ENCODE measurements at regions not wholly inside any gene's neighbourhood (a gene's known extent, or its start where the extent isn't known, plus 50 kb on each side); places are given as distances from the start of the nearest gene placed in this dataset.

- Histone ChIP-seq H3K36me3 (ENCODE audit: control insufficient read depth in 2 of 4, insufficient read depth in 4 of 4, low read length in 3 of 4) (no peaks in the 10 kb centered on the region), H3K4ac (replicated peaks; ENCODE audit: insufficient read length, low read depth, low read length) (no peak overlapping the region), H2AFZ (ENCODE audit: low read length) (peak overlapping the region; percentile 57), H3K79me1 (ENCODE audit: low read depth, low read length) (no peaks in the 10 kb centered on the region), H4K20me1 (replicated peaks in 1 of 2; ENCODE audit: control insufficient read depth in 1 of 2, insufficient read depth in 2 of 2, low read length in 2 of 2) (no peaks in the 10 kb centered on the region), H3K4me2 (ENCODE audit: insufficient read depth in 1 of 2, low read depth in 2 of 2, low read length in 2 of 2) (no peak overlapping the region), H2BK120ac (replicated peaks; ENCODE audit: low read depth, low read length) (no peak overlapping the region), H3K4me3 (ENCODE audit: extremely low read depth in 1 of 4, insufficient read depth in 2 of 4, low read depth in 3 of 4, low read length in 4 of 4) (no peak overlapping the region), H3K56ac (replicated peaks; ENCODE audit: insufficient read length, low read depth, low read length) (no peak overlapping the region), H4K91ac (replicated peaks; ENCODE audit: insufficient read length, low read length) (no peak overlapping the region), H3K9me3 (ENCODE audit: insufficient read depth in 2 of 2, low read depth in 1 of 2, low read length in 1 of 2) (no peaks in the 10 kb centered on the region), H4K5ac (ENCODE audit: insufficient read length, low read depth, low read length) (no peak overlapping the region), H2BK20ac (ENCODE audit: low read length) (no peak overlapping the region), H3K23ac (ENCODE audit: insufficient read length) (no peak overlapping the region), H3K9ac (replicated peaks in 1 of 4; ENCODE audit: extremely low read depth in 1 of 4, low read depth in 3 of 4, low read length in 3 of 4) (no peak overlapping the region), H3K4me1 (replicated peaks in 1 of 4; ENCODE audit: control insufficient read depth in 3 of 4, insufficient read depth in 4 of 4, low read length in 3 of 4) (no peaks in the 10 kb centered on the region), H2AK5ac (ENCODE audit: low read depth, low read length) (no peak overlapping the region), H3K79me2 (ENCODE audit: control insufficient read depth in 1 of 2, insufficient read depth in 2 of 2, low read length in 2 of 2) (no peaks in the 10 kb centered on the region), H4K8ac (ENCODE audit: extremely low read depth, insufficient read depth, low read length) (no peak overlapping the region), H2BK15ac (ENCODE audit: low read length) (no peak overlapping the region), H3K18ac (ENCODE audit: extremely low read depth, low read length) (no peak overlapping the region), H3K14ac (ENCODE audit: insufficient read length) (no peak overlapping the region), H2BK5ac (ENCODE audit: low read depth, low read length) (no peak overlapping the region), H3K27ac (ENCODE audit: low read depth, low read length) (no peak overlapping the region), H3K23me2 (ENCODE audit: low read depth, low read length) (no peaks in the 10 kb centered on the region; the same call in 1 of the 2 replicates), H2BK12ac (ENCODE audit: low read depth, low read length) (no peak overlapping the region), H3K27me3 (replicated peaks in 1 of 4; ENCODE audit: control insufficient read depth in 3 of 4, extremely low read depth in 1 of 4, insufficient read depth in 3 of 4, low read length in 3 of 4) (peaks cover 0 to under 1% (median 0%) of the 10 kb centered on the region in 4 experiments; a peak in 1 of 7 replicates)
- ChIA-PET POLR2A (ENCODE audit: partially characterized antibody) (no interaction called here), CTCF (ENCODE audit: partially characterized antibody) (interaction anchor here (0.5 to 2.2 kb wide), 9 partner anchors 17 to 299 kb away, joined by 3 to 6 read pairs (median 4); no protein-coding TSS in a partner anchor)
- DNase-seq (ENCODE audit: low read depth in 1 of 2, low spot score in 2 of 2), result no peak
- FAIRE-seq, result no peak
- 89% methylated on average over 5 of the region's 5 CpGs; no CpG with 5 or more reads in 1 of the 2 experiments for WGBS, 2 experiments (ENCODE audit: extremely low coverage in 1 of 2, insufficient coverage in 1 of 2, insufficient read length in 1 of 2, insufficient replicate concordance in 2 of 2, low coverage in 1 of 2, low lambda C conversion rate in 2 of 2, missing lambda C conversion rate in 1 of 2)
- TF ChIP-seq BRCA1 (IDR thresholded peaks at IDR 0.05; ENCODE audit: low read depth, low read length), result no peak
- TF ChIP-seq CHD2 (IDR thresholded peaks at IDR 0.05; ENCODE audit: low read length), result no peak
- no peak for TF ChIP-seq BCL11A (IDR thresholded peaks at IDR 0.05; ENCODE audit: low read depth in 2 of 2, low read length in 2 of 2)
- no peak for TF ChIP-seq TBP (IDR thresholded peaks at IDR 0.05; ENCODE audit: low read depth, low read length)
- TF ChIP-seq KDM4A (IDR thresholded peaks at IDR 0.05; ENCODE audit: low read depth, low read length, severe bottlenecking), result no peak
- TF ChIP-seq YY1 (IDR thresholded peaks at IDR 0.05; ENCODE audit: low read depth, low read length), result no peak
- TF ChIP-seq CTCF (IDR thresholded peaks at IDR 0.05; ENCODE audit: control extremely low read depth in 1 of 3, insufficient read depth in 1 of 3, low read depth in 1 of 3, low read length in 3 of 3), result no peak
- no peak for TF ChIP-seq SAP30 (IDR thresholded peaks at IDR 0.05; ENCODE audit: insufficient read depth, insufficient replicate concordance, low read length)
- no peak for TF ChIP-seq RFX5 (IDR thresholded peaks at IDR 0.05; ENCODE audit: borderline replicate concordance, low read depth, low read length)
- TF ChIP-seq GTF2F1 (IDR thresholded peaks at IDR 0.05; ENCODE audit: borderline replicate concordance, low read depth, low read length), result no peak
- no peak for TF ChIP-seq BACH1 (IDR thresholded peaks at IDR 0.05; ENCODE audit: low read length)
- TF ChIP-seq CREB1 (IDR thresholded peaks at IDR 0.05), result no peak
- no peak for TF ChIP-seq TAF1 (IDR thresholded peaks at IDR 0.05; ENCODE audit: low read depth, low read length)
- TF ChIP-seq SIRT6 (IDR thresholded peaks at IDR 0.05; ENCODE audit: low read length), result no peak
These were observed 375.7 kb upstream of the AADAT start for GRCh38 chr4:170465429-170465828.
